WTC11 (cell line): ENCODE measurements at regions not wholly inside any gene's neighbourhood (a gene's known extent, or its start where the extent isn't known, plus 50 kb on each side); places are given as distances from the start of the nearest gene placed in this dataset.

ENCODE experiments used
- ATAC-seq: fragments of 200-7000 bp; cut with Tn5 transposase; 2 replicates; pipeline ENCODE4 v1.10.0; 2021; ENCODE audit warnings: mild to moderate bottlenecking, moderate library complexity
- CTCF ChIA-PET: fragments of 300-600 bp; sonication (Branson Sonifier 250); formaldehyde crosslinking; loops from one replicate; lab custom pipeline; 2021; ENCODE audit warnings: antibody characterized with exemption; lab: Charles Lee
- POLR2A ChIA-PET: fragments of 350-600 bp; sonication (Branson Sonifier 250); formaldehyde crosslinking; loops from one replicate; lab custom pipeline; 2021; ENCODE audit warnings: antibody characterized with exemption; lab: Charles Lee
- DNase-seq: peaks from one replicate; pipeline ENCODE4 v3.0.0; 2021; ENCODE audit warnings: low spot score
- H3K27ac Mint-ChIP-seq: 2 replicates; pipeline ENCODE4 v1.8.0; 2021; ENCODE audit warnings: mixed read lengths
- H3K27me3 Mint-ChIP-seq: 2 replicates; pipeline ENCODE4 v1.8.0; 2021; ENCODE audit warnings: low read depth, mild to moderate bottlenecking, moderate library complexity, mixed read lengths
- H3K36me3 Mint-ChIP-seq: 2 replicates; pipeline ENCODE4 v1.8.0; 2021; ENCODE audit warnings: mixed read lengths
- H3K4me1 Mint-ChIP-seq: 2 replicates; pipeline ENCODE4 v1.8.0; 2022; ENCODE audit warnings: mixed read lengths
- H3K4me3 Mint-ChIP-seq: 2 replicates; pipeline ENCODE4 v1.8.0; 2021; ENCODE audit warnings: mild to moderate bottlenecking, moderate library complexity, mixed read lengths
- H3K9me3 Mint-ChIP-seq: 2 replicates; pipeline ENCODE4 v1.8.0; 2021; ENCODE audit warnings: mixed read lengths
- CREM ChIP-seq: sonication (generic); formaldehyde crosslinking; IDR thresholded peaks from 2 replicates; pipeline ENCODE4 v1.8.1; 2022; ENCODE audit warnings: mild to moderate bottlenecking, missing genetic modification reagents, moderate library complexity
- HMGA2 ChIP-seq: fragments of 250-450 bp; sonication (Bioruptor Pico); IDR thresholded peaks from 2 replicates; pipeline ENCODE4 v1.4.0; 2021; ENCODE audit warnings: mild to moderate bottlenecking, moderate library complexity
- JAZF1 ChIP-seq: fragments of 250-450 bp; sonication (Bioruptor Pico); IDR thresholded peaks from 2 replicates; pipeline ENCODE4 v1.9.0; 2021; ENCODE audit warnings: moderate library complexity, mild to moderate bottlenecking, inconsistent platforms
- JUN ChIP-seq: sonication (generic); formaldehyde crosslinking; IDR thresholded peaks from 2 replicates; pipeline ENCODE4 v1.8.0; 2023; ENCODE audit warnings: mild to moderate bottlenecking, missing genetic modification reagents
- NR3C1 ChIP-seq: sonication (generic); formaldehyde crosslinking; conservative IDR thresholded peaks from 2 replicates; pipeline ENCODE4 v1.8.1; 2023; ENCODE audit warnings: low read depth, mild to moderate bottlenecking, missing genetic modification reagents
- RELA ChIP-seq: sonication (generic); formaldehyde crosslinking; IDR thresholded peaks from 2 replicates; pipeline ENCODE4 v1.8.1; 2022; ENCODE audit warnings: missing genetic modification reagents, mild to moderate bottlenecking, borderline replicate concordance
- SMAD3 ChIP-seq: sonication (generic); formaldehyde crosslinking; IDR thresholded peaks from 2 replicates; pipeline ENCODE4 v1.8.0; 2022; ENCODE audit warnings: missing genetic modification reagents, mild to moderate bottlenecking, borderline replicate concordance
- ZNF219 ChIP-seq: sonication (generic); formaldehyde crosslinking; IDR thresholded peaks from 2 replicates; pipeline ENCODE4 v1.8.0; 2023; ENCODE audit warnings: missing genetic modification reagents, mild to moderate bottlenecking, borderline replicate concordance
- ZNF671 ChIP-seq: fragments of 250-450 bp; sonication (Bioruptor Pico); IDR thresholded peaks from 2 replicates; pipeline ENCODE4 v1.8.0; 2021; ENCODE audit warnings: mild to moderate bottlenecking
- TF ChIP-seq, protein P1 (sequence below): sonication (generic); formaldehyde crosslinking; IDR thresholded peaks from 2 replicates; pipeline ENCODE4 v1.8.1; 2023; ENCODE audit warnings: mild to moderate bottlenecking, moderate library complexity, missing genetic modification reagents
- TF ChIP-seq, protein P2 (sequence below): sonication (generic); formaldehyde crosslinking; IDR thresholded peaks from 2 replicates; pipeline ENCODE4 v1.8.1; 2022; ENCODE audit warnings: low read depth, mild to moderate bottlenecking, moderate library complexity, missing genetic modification reagents, borderline replicate concordance
- TF ChIP-seq, protein P3 (sequence below): sonication (generic); formaldehyde crosslinking; conservative IDR thresholded peaks from 2 replicates; pipeline ENCODE4 v1.8.1; 2023; ENCODE audit warnings: mild to moderate bottlenecking, low read depth, missing genetic modification reagents, moderate library complexity
- TF ChIP-seq, protein P4 (sequence below): fragments of 250-450 bp; sonication (Bioruptor Pico); IDR thresholded peaks from 2 replicates; pipeline ENCODE4 v1.8.0; 2021; ENCODE audit warnings: mild to moderate bottlenecking
- TF ChIP-seq, protein P5 (sequence below): sonication (generic); formaldehyde crosslinking; IDR thresholded peaks from 2 replicates; pipeline ENCODE4 v1.8.0; 2023; ENCODE audit warnings: missing genetic modification reagents, mild to moderate bottlenecking, borderline replicate concordance
- TF ChIP-seq, protein P6 (sequence below): sonication (generic); formaldehyde crosslinking; IDR thresholded peaks from 2 replicates; pipeline ENCODE4 v1.8.1; 2023; ENCODE audit warnings: mild to moderate bottlenecking, missing genetic modification reagents

DNA sequence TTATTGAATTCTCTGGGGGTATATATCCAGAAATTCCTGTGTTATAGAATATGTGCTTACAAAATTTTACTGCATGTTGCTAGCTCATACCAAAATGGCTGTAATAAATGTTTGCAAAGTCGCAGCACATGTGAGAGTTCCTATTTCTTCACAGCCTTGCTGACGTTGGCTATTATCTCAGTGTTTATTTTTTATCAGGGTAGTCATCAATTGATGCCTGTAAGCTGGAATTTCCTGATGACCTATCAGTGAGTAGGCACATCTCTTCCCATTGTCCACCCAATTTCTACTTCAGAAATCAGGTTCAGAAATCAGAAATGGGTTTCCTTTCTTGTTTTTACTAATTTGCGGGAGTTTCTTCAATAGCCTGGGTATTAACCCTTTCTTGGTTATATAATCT is 268.1 kb upstream of the FZD8 start (continued):
- TF ChIP-seq ZNF671 (no peak), HMGA2 (CRISPR knock-in tag) (no peak), ZNF219 (no peak)
- TF ChIP-seq, protein P1, sequence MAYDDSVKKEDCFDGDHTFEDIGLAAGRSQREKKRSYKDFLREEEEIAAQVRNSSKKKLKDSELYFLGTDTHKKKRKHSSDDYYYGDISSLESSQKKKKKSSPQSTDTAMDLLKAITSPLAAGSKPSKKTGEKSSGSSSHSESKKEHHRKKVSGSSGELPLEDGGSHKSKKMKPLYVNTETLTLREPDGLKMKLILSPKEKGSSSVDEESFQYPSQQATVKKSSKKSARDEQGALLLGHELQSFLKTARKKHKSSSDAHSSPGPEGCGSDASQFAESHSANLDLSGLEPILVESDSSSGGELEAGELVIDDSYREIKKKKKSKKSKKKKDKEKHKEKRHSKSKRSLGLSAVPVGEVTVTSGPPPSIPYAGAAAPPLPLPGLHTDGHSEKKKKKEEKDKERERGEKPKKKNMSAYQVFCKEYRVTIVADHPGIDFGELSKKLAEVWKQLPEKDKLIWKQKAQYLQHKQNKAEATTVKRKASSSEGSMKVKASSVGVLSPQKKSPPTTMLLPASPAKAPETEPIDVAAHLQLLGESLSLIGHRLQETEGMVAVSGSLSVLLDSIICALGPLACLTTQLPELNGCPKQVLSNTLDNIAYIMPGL (CRISPR knock-in tag): no peak
- TF ChIP-seq, protein P2, sequence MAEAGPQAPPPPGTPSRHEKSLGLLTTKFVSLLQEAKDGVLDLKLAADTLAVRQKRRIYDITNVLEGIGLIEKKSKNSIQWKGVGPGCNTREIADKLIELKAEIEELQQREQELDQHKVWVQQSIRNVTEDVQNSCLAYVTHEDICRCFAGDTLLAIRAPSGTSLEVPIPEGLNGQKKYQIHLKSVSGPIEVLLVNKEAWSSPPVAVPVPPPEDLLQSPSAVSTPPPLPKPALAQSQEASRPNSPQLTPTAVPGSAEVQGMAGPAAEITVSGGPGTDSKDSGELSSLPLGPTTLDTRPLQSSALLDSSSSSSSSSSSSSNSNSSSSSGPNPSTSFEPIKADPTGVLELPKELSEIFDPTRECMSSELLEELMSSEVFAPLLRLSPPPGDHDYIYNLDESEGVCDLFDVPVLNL (CRISPR knock-in tag): no peak
- TF ChIP-seq, protein P3, sequence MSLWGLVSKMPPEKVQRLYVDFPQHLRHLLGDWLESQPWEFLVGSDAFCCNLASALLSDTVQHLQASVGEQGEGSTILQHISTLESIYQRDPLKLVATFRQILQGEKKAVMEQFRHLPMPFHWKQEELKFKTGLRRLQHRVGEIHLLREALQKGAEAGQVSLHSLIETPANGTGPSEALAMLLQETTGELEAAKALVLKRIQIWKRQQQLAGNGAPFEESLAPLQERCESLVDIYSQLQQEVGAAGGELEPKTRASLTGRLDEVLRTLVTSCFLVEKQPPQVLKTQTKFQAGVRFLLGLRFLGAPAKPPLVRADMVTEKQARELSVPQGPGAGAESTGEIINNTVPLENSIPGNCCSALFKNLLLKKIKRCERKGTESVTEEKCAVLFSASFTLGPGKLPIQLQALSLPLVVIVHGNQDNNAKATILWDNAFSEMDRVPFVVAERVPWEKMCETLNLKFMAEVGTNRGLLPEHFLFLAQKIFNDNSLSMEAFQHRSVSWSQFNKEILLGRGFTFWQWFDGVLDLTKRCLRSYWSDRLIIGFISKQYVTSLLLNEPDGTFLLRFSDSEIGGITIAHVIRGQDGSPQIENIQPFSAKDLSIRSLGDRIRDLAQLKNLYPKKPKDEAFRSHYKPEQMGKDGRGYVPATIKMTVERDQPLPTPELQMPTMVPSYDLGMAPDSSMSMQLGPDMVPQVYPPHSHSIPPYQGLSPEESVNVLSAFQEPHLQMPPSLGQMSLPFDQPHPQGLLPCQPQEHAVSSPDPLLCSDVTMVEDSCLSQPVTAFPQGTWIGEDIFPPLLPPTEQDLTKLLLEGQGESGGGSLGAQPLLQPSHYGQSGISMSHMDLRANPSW (CRISPR knock-in tag): no peak
- TF ChIP-seq, protein P4, sequence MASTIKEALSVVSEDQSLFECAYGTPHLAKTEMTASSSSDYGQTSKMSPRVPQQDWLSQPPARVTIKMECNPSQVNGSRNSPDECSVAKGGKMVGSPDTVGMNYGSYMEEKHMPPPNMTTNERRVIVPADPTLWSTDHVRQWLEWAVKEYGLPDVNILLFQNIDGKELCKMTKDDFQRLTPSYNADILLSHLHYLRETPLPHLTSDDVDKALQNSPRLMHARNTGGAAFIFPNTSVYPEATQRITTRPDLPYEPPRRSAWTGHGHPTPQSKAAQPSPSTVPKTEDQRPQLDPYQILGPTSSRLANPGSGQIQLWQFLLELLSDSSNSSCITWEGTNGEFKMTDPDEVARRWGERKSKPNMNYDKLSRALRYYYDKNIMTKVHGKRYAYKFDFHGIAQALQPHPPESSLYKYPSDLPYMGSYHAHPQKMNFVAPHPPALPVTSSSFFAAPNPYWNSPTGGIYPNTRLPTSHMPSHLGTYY (CRISPR knock-in tag): no peak

DNA sequence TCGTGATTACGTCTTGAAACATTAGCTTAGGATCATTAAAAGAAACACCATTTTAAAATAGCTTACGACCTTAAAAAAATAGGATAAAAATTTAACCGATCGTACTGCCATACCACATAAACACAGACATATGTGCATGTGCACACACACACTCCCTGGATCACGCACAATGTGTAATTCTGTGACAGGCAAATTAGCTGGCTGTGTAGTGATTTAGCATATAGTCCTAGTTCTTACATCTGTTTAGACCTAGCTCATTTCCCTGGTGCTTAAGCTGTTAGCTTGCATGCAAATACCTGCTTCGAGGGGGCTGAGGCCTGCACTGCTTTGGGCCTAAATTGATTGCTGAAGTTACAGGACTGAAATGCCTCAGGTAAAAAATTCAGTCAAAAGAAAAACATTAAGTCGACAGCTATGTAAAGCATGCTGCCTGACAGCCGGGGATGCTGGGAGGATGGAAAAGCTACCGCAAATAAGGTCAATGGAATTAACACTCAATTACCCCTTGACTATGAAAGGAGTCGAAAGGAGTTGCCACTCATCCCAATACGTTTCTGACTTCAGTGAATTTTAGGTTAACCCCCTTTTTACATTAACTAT is 267.1 kb upstream of the FZD8 start:
- Mint-ChIP-seq H3K4me1 (peaks cover 41% of the 10 kb centered on the region), H3K36me3 (no peaks in the 10 kb centered on the region), H3K27me3 (no peaks in the 10 kb centered on the region; the same call in 1 of the 2 replicates), H3K4me3 (no peak overlapping the region), H3K9me3 (peaks cover 8% of the 10 kb centered on the region; the same call in 1 of the 2 replicates), H3K27ac (peak overlapping the region; percentile 66; the same call in 1 of the 2 replicates)
- POLR2A ChIA-PET: interaction anchor here (0.6 to 1.2 kb wide), 2 partner anchors 10 to 1334 kb away, joined by 3 read pairs; no protein-coding TSS in a partner anchor
- DNase-seq: no peak
- TF ChIP-seq RELA (CRISPR knock-in tag): no peak
- no peak for TF ChIP-seq CREM
- TF ChIP-seq SMAD3 (CRISPR knock-in tag): no peak
- TF ChIP-seq, protein P5, sequence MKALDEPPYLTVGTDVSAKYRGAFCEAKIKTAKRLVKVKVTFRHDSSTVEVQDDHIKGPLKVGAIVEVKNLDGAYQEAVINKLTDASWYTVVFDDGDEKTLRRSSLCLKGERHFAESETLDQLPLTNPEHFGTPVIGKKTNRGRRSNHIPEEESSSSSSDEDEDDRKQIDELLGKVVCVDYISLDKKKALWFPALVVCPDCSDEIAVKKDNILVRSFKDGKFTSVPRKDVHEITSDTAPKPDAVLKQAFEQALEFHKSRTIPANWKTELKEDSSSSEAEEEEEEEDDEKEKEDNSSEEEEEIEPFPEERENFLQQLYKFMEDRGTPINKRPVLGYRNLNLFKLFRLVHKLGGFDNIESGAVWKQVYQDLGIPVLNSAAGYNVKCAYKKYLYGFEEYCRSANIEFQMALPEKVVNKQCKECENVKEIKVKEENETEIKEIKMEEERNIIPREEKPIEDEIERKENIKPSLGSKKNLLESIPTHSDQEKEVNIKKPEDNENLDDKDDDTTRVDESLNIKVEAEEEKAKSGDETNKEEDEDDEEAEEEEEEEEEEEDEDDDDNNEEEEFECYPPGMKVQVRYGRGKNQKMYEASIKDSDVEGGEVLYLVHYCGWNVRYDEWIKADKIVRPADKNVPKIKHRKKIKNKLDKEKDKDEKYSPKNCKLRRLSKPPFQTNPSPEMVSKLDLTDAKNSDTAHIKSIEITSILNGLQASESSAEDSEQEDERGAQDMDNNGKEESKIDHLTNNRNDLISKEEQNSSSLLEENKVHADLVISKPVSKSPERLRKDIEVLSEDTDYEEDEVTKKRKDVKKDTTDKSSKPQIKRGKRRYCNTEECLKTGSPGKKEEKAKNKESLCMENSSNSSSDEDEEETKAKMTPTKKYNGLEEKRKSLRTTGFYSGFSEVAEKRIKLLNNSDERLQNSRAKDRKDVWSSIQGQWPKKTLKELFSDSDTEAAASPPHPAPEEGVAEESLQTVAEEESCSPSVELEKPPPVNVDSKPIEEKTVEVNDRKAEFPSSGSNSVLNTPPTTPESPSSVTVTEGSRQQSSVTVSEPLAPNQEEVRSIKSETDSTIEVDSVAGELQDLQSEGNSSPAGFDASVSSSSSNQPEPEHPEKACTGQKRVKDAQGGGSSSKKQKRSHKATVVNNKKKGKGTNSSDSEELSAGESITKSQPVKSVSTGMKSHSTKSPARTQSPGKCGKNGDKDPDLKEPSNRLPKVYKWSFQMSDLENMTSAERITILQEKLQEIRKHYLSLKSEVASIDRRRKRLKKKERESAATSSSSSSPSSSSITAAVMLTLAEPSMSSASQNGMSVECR (CRISPR knock-in tag): no peak
- no peak for TF ChIP-seq ZNF219
- TF ChIP-seq NR3C1: no peak
- no peak for TF ChIP-seq JAZF1 (CRISPR knock-in tag)
- TF ChIP-seq, protein P6, sequence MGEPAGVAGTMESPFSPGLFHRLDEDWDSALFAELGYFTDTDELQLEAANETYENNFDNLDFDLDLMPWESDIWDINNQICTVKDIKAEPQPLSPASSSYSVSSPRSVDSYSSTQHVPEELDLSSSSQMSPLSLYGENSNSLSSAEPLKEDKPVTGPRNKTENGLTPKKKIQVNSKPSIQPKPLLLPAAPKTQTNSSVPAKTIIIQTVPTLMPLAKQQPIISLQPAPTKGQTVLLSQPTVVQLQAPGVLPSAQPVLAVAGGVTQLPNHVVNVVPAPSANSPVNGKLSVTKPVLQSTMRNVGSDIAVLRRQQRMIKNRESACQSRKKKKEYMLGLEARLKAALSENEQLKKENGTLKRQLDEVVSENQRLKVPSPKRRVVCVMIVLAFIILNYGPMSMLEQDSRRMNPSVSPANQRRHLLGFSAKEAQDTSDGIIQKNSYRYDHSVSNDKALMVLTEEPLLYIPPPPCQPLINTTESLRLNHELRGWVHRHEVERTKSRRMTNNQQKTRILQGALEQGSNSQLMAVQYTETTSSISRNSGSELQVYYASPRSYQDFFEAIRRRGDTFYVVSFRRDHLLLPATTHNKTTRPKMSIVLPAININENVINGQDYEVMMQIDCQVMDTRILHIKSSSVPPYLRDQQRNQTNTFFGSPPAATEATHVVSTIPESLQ (CRISPR knock-in tag): no peak
- no peak for TF ChIP-seq JUN (CRISPR knock-in tag)
- ATAC-seq: peak; percentile 63
- CTCF ChIA-PET: interaction anchor here (0.9 to 1.0 kb wide), 2 partner anchors 128 to 274 kb away, joined by 3 read pairs; no protein-coding TSS in a partner anchor
